ENCODE measurements at regions not wholly inside any gene's neighbourhood (a gene's known extent, or its start where the extent isn't known, plus 50 kb on each side); places are given as distances from the start of the nearest gene placed in this dataset.

DNA sequence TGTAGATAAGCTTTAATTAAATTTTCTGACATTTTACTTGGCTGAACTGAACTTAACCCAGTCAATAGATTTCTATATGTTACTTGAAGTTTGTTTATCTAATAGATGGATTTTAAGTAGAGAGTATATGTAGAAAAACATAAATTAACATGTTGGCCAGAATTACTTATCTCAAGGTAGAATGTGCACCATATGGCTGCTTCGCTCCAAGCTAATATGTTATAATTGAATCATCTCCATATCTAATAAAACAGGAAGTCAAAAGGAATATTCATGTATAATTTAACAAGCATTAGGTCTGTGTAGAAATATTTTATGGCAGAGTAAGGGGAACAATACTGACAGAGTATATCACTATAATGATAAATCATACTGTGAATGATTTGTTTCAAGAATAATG lies 650.7 kb upstream of the ALCAM start:
- TF ChIP-seq, protein P1, sequence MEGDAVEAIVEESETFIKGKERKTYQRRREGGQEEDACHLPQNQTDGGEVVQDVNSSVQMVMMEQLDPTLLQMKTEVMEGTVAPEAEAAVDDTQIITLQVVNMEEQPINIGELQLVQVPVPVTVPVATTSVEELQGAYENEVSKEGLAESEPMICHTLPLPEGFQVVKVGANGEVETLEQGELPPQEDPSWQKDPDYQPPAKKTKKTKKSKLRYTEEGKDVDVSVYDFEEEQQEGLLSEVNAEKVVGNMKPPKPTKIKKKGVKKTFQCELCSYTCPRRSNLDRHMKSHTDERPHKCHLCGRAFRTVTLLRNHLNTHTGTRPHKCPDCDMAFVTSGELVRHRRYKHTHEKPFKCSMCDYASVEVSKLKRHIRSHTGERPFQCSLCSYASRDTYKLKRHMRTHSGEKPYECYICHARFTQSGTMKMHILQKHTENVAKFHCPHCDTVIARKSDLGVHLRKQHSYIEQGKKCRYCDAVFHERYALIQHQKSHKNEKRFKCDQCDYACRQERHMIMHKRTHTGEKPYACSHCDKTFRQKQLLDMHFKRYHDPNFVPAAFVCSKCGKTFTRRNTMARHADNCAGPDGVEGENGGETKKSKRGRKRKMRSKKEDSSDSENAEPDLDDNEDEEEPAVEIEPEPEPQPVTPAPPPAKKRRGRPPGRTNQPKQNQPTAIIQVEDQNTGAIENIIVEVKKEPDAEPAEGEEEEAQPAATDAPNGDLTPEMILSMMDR (IDR thresholded peaks at IDR 0.05) = no peak
- TF ChIP-seq POLR2AphosphoS5 (IDR thresholded peaks at IDR 0.05) = no peak
